ENCODE measurements at regions not wholly inside any gene's neighbourhood (a gene's known extent, or its start where the extent isn't known, plus 50 kb on each side); places are given as distances from the start of the nearest gene placed in this dataset.

DNA sequence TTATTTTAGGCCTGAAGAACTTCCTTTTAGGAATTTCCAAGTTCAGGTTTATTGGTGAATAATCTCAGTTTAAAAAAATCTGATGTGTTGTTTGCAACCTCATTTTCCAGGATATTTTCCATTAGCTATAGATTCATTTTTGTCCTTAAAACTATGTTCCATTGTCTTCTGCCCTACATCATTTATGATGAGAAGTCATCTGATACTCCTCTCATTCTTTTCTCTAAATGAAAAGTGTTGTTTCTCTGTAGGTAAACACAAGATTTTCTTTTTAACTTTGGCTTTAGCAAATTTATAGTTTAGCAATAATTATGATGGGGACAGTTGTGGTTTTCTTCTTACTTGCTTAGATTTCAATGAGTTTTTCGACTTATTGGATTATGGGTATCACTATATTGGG is 427.3 kb downstream of the DCDC2C start:
- DNase-seq: no peak
- intact Hi-C loops (cut with DNase I): no loop called here

DNA sequence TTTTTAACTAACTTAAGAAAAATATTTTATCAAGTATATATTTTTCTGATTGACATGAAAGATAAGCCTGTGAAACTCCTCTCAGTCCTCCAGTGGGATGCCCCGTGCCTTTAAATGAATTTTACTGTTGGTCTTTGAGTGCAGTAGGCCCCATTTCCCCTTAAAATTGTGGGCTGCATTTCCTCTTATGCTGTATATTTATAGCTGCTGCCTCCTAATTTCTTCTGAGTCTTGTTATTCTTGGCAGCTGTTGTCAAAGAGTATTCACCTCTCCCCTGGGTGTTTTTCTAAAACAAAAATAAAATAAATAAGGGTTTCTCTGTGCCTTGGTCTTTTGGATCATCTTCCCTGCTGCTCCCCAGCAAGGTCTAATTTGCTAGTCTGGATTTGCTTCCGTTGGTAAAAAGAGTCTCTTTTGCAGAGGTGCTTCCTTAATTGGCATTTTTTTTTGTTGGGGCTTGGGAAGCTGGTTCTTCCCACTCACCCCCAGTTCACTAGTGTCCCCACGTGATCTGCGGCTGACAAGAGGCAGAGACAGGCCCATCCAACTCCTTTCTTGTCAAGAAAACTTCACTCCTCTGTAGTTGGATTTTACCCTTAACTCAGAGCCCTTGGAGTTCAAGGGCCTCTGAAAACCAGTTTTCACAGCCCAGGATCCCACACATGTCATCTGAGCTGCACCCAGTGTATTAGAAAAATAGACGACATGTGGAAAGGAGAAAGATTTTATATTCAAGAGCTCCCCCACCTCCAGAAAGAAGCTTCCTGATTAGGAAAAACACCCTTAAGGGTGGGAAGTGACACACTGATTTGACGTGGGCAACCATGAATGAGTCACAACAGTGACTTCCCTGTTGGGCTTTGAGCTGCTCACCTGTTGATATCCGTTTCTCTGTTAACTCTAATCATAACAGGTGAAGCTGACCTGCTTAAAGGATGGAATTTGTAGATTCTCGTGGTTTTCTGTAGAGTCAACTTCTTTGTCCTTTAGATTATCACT is 431.5 kb downstream of the DCDC2C start:
- DNase-seq: no peak
- intact Hi-C loops (cut with DNase I): no loop called here

DNA sequence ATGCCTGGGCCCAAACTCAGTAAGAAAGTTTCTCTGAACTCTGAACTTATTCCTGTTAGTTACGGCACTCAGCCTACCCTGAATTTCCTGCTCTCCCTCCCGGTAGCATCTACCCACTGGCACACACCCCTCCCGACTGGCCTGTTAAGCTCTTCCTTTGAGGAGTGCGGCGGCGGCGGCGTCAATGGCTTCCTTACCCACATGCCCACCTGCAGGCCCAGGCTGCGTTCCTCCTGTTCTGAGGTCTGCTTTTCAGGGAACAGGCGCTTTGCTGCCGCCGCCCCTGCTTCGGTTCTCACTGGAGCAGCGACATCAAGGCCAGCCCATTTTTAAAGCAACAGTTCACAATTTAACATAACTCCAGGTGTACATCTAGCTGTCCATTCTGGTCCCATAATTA is 432.4 kb downstream of the DCDC2C start:
- no peak for DNase-seq
- intact Hi-C loops (cut with DNase I): no loop called here

DNA sequence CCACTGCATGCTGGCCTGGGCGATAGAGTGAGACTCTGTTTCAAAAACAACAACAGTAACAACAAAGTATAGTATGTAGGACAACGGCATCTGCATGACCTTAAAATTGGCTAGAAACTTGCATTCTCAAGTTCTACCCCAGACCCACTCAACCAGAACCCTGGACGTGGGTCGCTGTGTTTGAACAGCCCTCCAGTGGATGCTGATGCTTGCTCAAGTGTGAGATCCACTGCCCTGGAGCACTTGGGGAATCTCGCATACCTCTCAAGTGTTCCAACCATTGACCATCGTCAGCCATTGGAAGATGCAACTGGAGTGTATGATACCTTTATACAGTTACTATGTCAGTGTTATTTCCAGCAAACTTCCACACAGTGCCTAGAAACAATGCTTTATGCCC is 435.9 kb downstream of the DCDC2C start:
- intact Hi-C loops (cut with DNase I): no loop called here

DNA sequence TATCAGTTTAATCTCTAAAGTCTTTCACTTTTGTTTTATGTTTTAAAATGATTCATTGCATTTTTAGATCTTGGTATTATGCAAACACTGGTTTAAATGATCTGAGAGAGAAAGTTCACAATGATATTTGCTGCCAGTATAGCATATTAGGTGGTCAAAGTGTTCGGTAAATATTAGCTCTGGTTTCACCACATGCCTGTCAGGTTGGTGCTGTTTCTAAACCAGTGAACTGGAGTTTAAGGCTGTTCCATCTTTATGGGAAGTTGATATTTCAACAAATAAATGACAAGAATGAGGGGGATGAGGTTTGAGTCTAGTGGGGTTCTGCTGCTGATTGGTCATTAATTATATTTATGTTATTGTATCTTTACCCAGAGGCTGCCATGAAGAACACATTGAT is 436.4 kb downstream of the DCDC2C start:
- intact Hi-C loops (cut with DNase I): no loop called here
- DNase-seq: no peak

More for the DNA sequence above, 435.9 kb downstream of the DCDC2C start:
- no peak for DNase-seq

DNA sequence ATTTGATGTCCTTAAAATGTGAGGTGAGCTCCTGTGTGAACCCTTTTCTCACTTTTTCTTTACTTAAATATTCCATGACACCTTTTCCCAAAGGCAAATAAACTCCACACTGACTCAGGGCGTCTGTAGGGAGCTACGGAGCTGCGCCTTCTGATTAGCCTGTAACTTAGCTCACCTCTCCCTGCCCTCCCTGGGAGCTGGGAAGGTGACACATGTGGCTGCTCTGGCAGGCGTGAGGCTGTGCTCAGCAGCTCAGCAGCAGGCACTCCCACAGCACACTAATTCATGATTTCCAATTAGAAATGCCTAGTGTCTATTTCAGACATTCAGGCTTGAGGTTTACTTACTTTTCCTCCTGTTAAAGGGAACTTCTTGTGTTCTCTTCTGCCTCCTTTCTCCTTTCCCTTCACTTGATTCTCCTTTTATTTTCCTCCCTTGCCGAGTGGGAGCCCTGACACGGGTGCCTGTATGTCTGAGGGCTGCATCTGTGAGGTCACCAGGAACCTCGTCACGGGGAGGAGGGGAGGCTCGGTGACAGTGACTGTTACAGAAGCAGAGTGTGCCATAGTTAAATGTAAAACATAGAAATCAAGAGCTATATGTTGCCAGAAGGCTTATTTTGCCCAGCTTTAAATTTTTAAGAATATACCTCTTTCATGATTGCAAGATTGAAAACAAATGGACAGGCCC is 437.1 kb downstream of the DCDC2C start:
- intact Hi-C loops (cut with DNase I): no loop called here
- no peak for DNase-seq

DNA sequence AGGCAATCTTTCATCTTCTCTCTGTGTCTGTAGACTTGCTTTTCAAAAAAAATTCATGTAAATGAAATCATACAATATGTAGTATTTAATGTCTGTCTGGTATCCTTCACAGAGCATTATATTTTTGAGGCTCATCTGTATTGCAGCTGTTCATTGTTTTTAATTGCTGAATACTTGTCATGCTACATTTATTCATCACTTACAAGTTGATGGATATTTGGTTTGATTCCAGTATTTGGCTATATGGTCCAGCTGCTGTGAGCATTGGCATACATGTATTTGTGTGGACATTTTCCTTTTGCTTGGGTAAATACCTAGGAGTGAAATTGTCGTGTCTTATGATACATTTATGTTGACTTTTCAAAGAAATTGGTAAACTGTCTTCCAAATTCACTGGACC is 441.4 kb downstream of the DCDC2C start:
- no peak for DNase-seq
- intact Hi-C loops (cut with DNase I): no loop called here

DNA sequence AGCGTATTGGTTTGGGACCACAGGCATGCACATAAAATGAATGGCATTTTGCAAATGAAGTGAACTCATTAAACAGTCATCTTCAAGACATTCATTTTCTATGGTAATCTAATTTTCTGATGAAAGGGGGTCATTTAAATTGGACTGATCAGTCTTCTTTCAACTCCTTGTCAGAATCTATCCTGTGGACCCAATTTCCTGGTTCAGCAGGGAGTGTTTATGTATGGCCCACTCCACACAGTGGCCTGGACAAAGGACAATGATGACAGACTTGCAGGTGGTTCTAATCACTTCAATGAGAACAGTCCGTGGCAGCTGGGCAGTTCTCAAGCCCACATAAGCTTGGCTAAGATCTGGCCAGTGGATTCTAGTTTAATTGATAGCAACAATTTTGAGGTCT is 448.1 kb downstream of the DCDC2C start:
- intact Hi-C loops (cut with DNase I): no loop called here
- DNase-seq: no peak

DNA sequence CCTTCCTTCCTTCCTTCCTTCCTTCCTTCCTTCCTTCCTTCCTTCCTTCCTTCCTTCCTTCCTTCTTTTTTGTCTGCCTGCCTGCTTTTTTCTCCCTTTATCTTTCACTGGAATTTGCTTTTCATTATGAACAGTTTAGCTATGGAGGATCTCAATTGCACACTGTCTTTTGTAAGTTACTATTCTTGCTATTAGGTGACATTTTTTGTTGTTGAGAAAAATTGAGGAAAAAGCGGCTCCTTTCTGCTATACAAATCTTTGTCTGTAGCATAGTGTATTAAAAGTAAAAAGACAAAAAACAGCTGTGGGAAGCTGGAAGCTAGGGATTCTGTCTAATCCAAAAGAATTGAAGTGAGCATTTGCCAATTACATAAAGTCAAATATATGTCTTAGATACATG is 448.7 kb downstream of the DCDC2C start:
- intact Hi-C loops (cut with DNase I): no loop called here
- DNase-seq: no peak

DNA sequence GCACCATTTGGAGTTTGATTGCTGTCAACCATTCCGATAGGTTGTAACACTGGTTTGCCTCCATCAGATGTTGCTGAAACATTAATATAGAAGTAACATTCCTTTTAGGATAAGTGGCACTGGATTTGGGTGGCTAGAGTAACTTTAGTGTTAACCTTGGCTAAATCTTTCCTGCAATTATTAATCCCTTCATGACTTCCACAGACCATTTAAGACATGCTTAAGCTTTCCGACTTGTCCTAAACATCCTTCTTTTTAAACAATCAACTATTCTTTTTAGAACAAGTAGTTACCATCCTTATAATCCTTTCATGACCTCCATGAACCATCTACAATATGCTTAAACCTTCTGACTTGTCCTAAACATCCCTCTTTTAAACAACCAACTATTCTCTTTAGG is 465.5 kb downstream of the DCDC2C start:
- intact Hi-C loops (cut with DNase I): no loop called here

DNA sequence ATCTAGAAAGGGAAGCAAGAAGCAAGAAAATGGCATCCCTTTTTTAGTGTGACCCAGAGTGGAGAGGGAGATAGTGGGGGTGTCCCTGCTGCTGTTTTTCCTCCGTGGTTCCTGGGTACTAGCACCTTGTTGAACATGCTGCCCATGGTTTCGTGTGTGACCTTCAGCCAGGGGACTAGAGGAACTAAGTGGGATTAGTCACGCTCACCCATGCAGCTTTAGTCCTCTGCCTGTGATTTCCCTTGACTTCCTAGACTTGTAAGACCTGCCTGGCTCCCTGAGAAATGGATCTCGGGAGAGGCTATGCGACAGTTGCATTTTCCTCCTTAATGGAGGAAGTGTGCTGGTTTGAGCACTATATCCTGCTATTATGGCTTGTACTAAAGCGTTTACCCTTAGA is 471.4 kb downstream of the DCDC2C start:
- DNase-seq: no peak
- intact Hi-C loops (cut with DNase I): no loop called here

More for the DNA sequence above, 465.5 kb downstream of the DCDC2C start:
- DNase-seq: no peak

DNA sequence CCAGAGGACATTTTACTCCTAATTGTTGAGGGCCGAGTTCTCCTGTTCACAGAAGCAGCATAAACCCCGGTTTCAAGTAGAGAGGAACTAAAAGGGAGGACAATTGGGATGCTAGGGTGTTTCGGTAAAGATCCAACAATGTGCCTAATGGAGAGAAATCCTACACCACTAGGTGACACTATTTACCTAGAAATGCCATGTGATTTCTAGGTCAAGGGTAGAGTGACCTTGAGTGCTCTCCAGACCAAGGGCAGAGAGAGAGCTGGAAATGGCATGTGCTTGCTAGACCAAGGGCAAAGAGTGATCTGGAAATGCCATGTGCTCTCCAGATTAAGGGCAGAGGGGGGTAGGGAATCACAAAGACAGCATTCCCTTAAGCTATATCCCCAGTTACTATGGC is 472.0 kb downstream of the DCDC2C start:
- intact Hi-C loops (cut with DNase I): no loop called here
- no peak for DNase-seq

DNA sequence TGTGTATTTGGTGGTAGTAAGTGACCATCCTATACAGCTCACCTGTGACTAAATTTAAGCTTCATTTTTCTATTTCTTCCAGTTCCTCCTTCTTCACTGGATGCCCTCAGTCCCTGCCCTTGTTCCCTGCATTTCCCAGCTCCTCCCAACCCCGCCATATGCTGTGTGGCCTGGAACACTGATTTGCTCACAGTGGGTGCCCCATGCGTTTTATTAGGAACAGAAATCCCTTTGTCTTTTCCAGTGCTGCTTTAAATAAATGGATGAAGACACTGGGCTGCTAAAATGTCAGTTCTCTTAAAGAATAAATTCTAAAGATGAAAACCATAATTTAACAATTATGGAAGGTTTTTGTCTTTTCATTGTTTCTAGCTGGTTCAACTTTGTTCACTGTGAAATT is 477.3 kb downstream of the DCDC2C start:
- intact Hi-C loops (cut with DNase I): no loop called here

DNA sequence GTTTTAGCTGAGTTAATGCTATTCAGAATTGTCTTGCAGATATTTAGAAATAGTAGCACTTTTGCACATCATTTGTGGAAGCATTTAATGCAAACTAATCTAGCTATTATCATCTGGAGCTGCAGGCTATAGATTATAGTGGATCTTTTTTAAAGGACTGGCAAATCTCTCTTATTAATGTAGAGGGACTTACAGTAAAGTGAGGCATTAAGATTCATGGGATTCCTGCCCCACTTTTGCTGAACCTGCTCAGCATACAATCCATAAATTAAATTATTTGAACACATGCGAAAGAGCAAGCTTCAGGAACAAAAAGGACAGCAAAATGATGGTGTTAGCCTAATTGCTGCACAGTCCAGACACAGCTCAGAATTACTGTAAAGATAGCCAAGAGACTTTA is 477.7 kb downstream of the DCDC2C start:
- DNase-seq: no peak
- intact Hi-C loops (cut with DNase I): no loop called here

More for the DNA sequence above, 477.3 kb downstream of the DCDC2C start:
- DNase-seq: no peak

DNA sequence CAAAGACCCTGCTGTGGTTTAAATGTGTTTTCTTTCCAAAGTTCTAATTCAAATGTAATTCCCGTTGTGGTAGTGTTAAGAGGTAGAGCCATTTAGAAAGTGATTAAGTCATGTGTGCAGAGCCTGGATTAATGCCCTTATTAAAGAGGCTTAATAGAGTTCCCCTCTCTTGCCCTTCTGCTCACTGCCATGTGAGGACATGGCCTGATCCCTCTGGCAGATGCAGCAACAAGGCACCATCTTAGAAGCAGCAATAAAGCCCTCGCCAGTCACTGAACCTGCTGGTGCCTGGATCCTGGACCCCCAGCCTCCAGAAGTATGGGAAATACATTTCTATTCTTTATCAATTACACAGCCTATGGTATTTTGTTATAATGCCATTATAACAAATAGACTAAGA is 485.2 kb downstream of the DCDC2C start:
- intact Hi-C loops (cut with DNase I): no loop called here
- DNase-seq: no peak

DNA sequence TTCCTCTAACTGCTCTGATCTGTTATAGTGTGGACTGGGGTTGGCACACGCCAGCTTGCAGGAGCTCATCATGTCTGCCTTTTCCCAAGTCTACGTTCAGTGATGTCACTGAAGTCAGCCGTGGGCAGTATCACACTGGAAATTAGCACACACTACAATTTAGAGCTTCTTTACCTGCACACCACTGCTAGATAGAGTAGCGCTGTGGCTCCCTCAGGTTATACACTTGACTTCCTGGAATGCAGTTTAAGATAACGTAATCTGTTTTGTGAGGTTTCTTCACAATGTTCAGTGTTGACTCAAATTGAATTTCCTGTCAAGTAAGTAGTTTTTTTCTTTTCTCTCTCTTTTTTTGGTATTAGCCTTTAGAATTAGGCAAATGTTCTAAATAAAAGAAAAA is 487.2 kb downstream of the DCDC2C start:
- DNase-seq: no peak

DNA sequence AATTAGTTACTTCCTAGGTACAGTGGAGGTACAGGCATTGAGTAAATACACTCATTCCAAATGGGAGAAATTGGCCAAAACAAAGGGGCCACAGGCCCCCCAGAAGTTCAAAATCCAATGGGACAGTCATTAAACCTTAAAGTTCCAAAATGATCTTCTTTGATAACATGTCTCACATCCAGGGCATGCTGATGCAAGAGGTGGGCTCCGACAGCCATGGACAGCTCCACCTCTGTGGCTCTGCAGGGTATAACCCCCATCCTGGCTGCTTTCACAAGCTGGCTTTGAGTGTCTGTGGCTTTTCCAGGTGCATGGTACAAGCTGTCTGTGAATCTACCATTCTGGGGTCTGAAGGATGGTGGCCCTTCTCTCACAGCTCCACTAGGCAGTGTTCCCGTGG is 488.7 kb downstream of the DCDC2C start:
- intact Hi-C loops (cut with DNase I): no loop called here
- no peak for DNase-seq

More for the DNA sequence above, 487.2 kb downstream of the DCDC2C start:
- intact Hi-C loops (cut with DNase I): no loop called here

DNA sequence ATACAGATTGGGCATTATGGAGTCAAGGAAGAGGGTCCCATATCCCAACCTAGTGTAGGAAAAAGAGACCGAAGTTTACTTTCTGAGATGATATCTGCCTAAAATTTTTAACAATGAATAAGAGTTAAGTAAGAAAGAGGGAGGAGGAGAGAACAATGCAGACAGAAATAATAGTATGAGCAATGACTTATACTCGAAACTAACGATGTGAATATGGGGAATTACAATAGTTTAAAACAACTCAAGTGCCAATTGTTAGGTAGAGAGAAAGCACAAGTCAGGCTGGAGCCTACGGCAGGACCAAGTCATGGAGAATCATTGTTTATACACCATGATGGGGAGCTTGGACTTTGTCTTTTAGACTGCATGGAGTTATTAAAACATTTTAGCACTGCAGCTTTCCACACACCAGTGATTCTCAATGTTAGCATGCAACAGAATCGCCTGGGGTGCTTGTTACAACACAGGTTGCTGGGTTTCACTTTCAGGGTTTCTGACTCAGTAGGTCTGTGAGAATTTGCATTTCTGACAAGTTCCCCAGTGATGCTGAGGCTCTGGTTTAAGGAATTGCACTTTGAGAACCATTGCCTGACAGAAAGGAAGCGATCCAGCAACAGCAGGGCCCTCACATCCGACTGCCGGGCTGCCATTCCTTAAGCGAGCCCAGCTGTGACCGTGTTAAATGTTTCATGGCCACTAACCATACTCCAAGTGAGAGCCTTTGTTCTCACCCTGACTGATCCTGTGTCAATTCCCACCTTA is 511.2 kb downstream of the DCDC2C start:
- DNase-seq: no peak
- intact Hi-C loops (cut with DNase I): no loop called here

DNA sequence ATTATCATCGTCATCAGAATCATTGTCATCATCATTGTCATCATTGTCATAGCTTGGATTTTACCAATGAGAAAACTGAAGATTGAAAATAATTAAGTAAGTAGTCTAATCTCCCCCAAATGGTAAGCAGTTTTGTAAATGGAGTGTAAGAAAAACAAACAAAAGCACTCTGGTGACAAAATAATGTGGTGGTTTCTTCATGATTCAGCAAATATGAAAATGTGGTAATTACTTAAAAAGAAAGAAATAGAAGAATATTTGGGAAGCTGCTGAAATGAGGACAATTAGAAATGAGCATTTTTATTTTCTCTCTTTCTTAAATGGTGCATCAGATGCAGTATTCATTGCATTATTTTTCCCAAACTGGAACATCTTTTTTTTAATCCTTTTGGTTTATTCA is 514.4 kb downstream of the DCDC2C start:
- intact Hi-C loops (cut with DNase I): no loop called here
- no peak for DNase-seq

DNA sequence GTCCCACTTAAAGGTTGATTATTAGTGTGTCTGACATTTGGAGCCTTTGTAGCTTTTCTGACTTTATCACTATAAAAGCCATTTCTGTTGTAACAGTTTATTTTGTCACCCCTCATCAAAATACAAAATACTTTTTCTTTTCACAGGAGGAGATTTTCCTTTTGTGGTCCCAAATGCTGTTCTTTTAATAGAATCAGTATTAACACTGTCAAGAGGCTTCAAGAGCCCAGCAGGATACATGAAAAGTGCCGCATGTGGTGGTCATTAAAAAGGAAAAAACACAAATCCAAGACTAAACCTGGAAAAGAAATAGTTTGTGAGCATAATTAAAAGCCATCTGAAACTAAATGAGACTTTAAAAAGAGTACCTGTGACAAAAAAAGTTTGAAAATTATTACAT is 515.7 kb downstream of the DCDC2C start:
- intact Hi-C loops (cut with DNase I): no loop called here
- no peak for DNase-seq

DNA sequence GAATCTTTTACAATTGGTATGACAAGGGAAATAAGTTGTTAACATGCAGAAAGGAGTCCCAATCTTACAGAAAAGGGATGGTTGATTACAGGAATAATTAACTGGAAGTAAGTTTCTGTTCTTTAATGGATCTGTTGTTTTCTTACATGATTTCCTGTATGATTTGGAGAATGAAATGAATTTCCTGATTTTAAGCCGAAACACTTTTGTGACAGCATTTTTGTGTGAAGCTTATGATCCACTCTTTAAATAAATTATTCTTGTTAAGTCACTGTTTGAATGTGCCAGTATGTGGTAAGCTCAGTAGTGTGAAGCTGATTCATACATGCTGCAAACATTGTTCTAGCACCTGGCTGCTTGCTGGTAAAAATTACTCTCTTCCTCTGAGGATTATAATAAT is 516.2 kb downstream of the DCDC2C start:
- intact Hi-C loops (cut with DNase I): no loop called here
- DNase-seq: no peak

Measured in posterior cingulate gyrus (tissue), 11 donors.